ENCODE measurements at regions not wholly inside any gene's neighbourhood (a gene's known extent, or its start where the extent isn't known, plus 50 kb on each side); places are given as distances from the start of the nearest gene placed in this dataset.

- TF ChIP-seq SRSF9 (IDR thresholded peaks at IDR 0.05; ENCODE audit: borderline replicate concordance, low read depth, low read length) = no peak
- no peak for TF ChIP-seq POLR2H (tag; IDR thresholded peaks at IDR 0.05; ENCODE audit: low read depth)
- no peak for FAIRE-seq
- 0% methylated on average over 3 of the region's 3 CpGs for WGBS (ENCODE audit: insufficient coverage, low coverage, missing lambda C conversion rate)
- intact Hi-C loops (cut with micrococcal nuclease) = no loop called here
- H3K4me2 ChIP-seq (ENCODE audit: insufficient read depth, low read length) = no peak overlapping the region
- H3K9me3 ChIP-seq (replicated peaks; ENCODE audit: control insufficient read depth, insufficient read depth, low read depth, low read length) = 0 out of 2 replicates have a peak, but pooled peaks cover 2% of the 10 kb centered on the region
- no peaks in the 10 kb centered on the region for H3K79me2 ChIP-seq (ENCODE audit: control insufficient read depth, insufficient read depth, low read length)
- ChIA-PET POLR2A (no interaction called here), CTCF (ENCODE audit: low intra/inter-chr PET ratio) (no interaction called here)
- no peaks in the 10 kb centered on the region for H3K36me3 ChIP-seq (ENCODE audit: control insufficient read depth, insufficient read depth, low read length)
- no peak for ATAC-seq
- DNase-seq (ENCODE audit: extremely low read depth in 1 of 4, low spot score in 3 of 4) = no peak
- no peak overlapping the region for H3K9ac ChIP-seq (ENCODE audit: insufficient read depth in 1 of 2, low read depth in 2 of 2, low read length in 2 of 2)
- no peaks in the 10 kb centered on the region for H4K20me1 ChIP-seq (replicated peaks; ENCODE audit: control insufficient read depth, insufficient read depth, low read length)
- BruUV-seq (replicated peaks) = no TSS peak
- in situ Hi-C loops (cut with MboI) = no loop called here
- no peak overlapping the region for H2AFZ ChIP-seq (ENCODE audit: low read depth, low read length)
- H3K9me1 ChIP-seq (ENCODE audit: control insufficient read depth, insufficient read depth, low read length) = no peaks in the 10 kb centered on the region
- no peaks in the 10 kb centered on the region for H3K27me3 ChIP-seq (ENCODE audit: control insufficient read depth in 2 of 2, insufficient read depth in 2 of 2, low read length in 2 of 2)
- no peaks in the 10 kb centered on the region for H3K4me1 ChIP-seq (replicated peaks in 1 of 2; ENCODE audit: control insufficient read depth in 2 of 2, insufficient read depth in 2 of 2, low read length in 2 of 2)
- H3K27ac ChIP-seq (ENCODE audit: extremely low read depth, low read depth, low read length) = no peak overlapping the region
- H3K4me3 ChIP-seq = no peak overlapping the region
Observed at GRCh38 chr2:83368916-83369315, 1090.2 kb downstream of the SUCLG1 start.

DNA sequence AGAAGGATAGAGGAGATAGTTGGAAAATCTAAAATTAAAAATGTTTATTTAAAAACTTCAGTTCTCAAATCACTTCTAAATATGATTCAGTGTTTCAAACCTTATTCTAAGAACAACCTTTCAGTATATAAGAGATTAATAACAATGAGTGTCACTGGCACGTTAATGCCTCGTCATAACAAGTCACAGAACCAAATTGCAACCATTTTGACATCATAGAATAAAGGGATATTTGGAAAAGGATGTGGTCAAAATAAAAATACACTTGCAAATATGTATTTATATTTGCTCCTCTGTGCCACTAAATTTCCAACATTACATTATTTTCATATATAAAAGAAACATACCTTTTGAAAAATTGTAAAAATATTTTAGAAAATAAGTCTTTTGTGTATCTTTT, 1090.6 kb downstream of the SUCLG1 start:
- H3K27ac ChIP-seq (ENCODE audit: extremely low read depth, low read depth, low read length) = no peak overlapping the region
- POLR2A ChIA-PET = no interaction called here
- no peak overlapping the region for H3K4me3 ChIP-seq
- 0% methylated on average over 2 of the region's 2 CpGs for WGBS (ENCODE audit: insufficient coverage, low coverage, missing lambda C conversion rate)
- no peak for FAIRE-seq
- H3K79me2 ChIP-seq (ENCODE audit: control insufficient read depth, insufficient read depth, low read length) = no peaks in the 10 kb centered on the region
- no peak for DNase-seq (ENCODE audit: extremely low read depth in 1 of 4, low spot score in 3 of 4)
- no TSS peak for BruUV-seq (replicated peaks)
- 0 out of 2 replicates have a peak, but pooled peaks cover 2% of the 10 kb centered on the region for H3K9me3 ChIP-seq (replicated peaks; ENCODE audit: control insufficient read depth, insufficient read depth, low read depth, low read length)
- no peaks in the 10 kb centered on the region for H4K20me1 ChIP-seq (replicated peaks; ENCODE audit: control insufficient read depth, insufficient read depth, low read length)
- no peak overlapping the region for H2AFZ ChIP-seq (ENCODE audit: low read depth, low read length)
- no peak overlapping the region for H3K9ac ChIP-seq (ENCODE audit: insufficient read depth in 1 of 2, low read depth in 2 of 2, low read length in 2 of 2)
- CTCF ChIA-PET (ENCODE audit: low intra/inter-chr PET ratio) = no interaction called here
- intact Hi-C loops (cut with micrococcal nuclease) = no loop called here
- no peak for ATAC-seq
- in situ Hi-C loops (cut with MboI) = no loop called here
- no peak overlapping the region for H3K4me2 ChIP-seq (ENCODE audit: insufficient read depth, low read length)
- H3K4me1 ChIP-seq (replicated peaks in 1 of 2; ENCODE audit: control insufficient read depth in 2 of 2, insufficient read depth in 2 of 2, low read length in 2 of 2) = no peaks in the 10 kb centered on the region
- H3K27me3 ChIP-seq (ENCODE audit: control insufficient read depth in 2 of 2, insufficient read depth in 2 of 2, low read length in 2 of 2) = no peaks in the 10 kb centered on the region
- no peaks in the 10 kb centered on the region for H3K9me1 ChIP-seq (ENCODE audit: control insufficient read depth, insufficient read depth, low read length)
- H3K36me3 ChIP-seq (ENCODE audit: control insufficient read depth, insufficient read depth, low read length) = no peaks in the 10 kb centered on the region
- TF ChIP-seq MCM3 (IDR thresholded peaks at IDR 0.05) (no peak), FOSL1 (tag; conservative IDR thresholded peaks at IDR 0.05) (no peak), PHF8 (IDR thresholded peaks at IDR 0.05; ENCODE audit: borderline replicate concordance, low read length) (no peak), ATF1 (CRISPR knock-in tag; IDR thresholded peaks at IDR 0.05) (no peak), ATF1 (tag; IDR thresholded peaks at IDR 0.05) (no peak), EWSR1 (IDR thresholded peaks at IDR 0.05; ENCODE audit: borderline replicate concordance, low read depth, partially characterized antibody) (no peak), SPI1 (IDR thresholded peaks at IDR 0.05; ENCODE audit: borderline replicate concordance, low read depth, low read length) (no peak), PML (IDR thresholded peaks at IDR 0.05; ENCODE audit: low read length) (no peak), RBM22 (IDR thresholded peaks at IDR 0.05; ENCODE audit: low read depth, low read length, poor library complexity, severe bottlenecking) (no peak), CCNT2 (IDR thresholded peaks at IDR 0.05; ENCODE audit: borderline replicate concordance, extremely low read depth, insufficient read length, low read depth, low read length) (no peak), HDAC3 (IDR thresholded peaks at IDR 0.05; ENCODE audit: borderline replicate concordance, partially characterized antibody) (no peak), GTF2F1 (IDR thresholded peaks at IDR 0.05; ENCODE audit: low read depth, low read length) (no peak)
- TF ChIP-seq, protein P1, sequence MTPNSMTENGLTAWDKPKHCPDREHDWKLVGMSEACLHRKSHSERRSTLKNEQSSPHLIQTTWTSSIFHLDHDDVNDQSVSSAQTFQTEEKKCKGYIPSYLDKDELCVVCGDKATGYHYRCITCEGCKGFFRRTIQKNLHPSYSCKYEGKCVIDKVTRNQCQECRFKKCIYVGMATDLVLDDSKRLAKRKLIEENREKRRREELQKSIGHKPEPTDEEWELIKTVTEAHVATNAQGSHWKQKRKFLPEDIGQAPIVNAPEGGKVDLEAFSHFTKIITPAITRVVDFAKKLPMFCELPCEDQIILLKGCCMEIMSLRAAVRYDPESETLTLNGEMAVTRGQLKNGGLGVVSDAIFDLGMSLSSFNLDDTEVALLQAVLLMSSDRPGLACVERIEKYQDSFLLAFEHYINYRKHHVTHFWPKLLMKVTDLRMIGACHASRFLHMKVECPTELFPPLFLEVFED (CRISPR knock-in tag; conservative IDR thresholded peaks at IDR 0.05) = no peak
- TF ChIP-seq, protein P2, sequence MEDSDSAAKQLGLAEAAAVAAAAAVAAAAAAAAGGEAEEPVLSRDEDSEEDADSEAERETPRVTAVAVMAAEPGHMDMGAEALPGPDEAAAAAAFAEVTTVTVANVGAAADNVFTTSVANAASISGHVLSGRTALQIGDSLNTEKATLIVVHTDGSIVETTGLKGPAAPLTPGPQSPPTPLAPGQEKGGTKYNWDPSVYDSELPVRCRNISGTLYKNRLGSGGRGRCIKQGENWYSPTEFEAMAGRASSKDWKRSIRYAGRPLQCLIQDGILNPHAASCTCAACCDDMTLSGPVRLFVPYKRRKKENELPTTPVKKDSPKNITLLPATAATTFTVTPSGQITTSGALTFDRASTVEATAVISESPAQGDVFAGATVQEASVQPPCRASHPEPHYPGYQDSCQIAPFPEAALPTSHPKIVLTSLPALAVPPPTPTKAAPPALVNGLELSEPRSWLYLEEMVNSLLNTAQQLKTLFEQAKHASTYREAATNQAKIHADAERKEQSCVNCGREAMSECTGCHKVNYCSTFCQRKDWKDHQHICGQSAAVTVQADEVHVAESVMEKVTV (CRISPR knock-in tag; IDR thresholded peaks at IDR 0.05) = no peak
